A204.1 (cell line): ENCODE measurements at regions not wholly inside any gene's neighbourhood (a gene's known extent, or its start where the extent isn't known, plus 50 kb on each side); places are given as distances from the start of the nearest gene placed in this dataset.
"Not testable (repeated sequence)": the region's sequence is repeated elsewhere in the genome, so short reads cannot be mapped to it uniquely, and the experiment has no call there.

Source experiments
- FAIRE-seq: peaks from 2 replicates; lab custom pipeline; 2012; peaks lifted over from hg19 to GRCh38; lab: Jason Lieb, UNC

GRCh38 chr21:33993286-33994231 is 78.0 kb upstream of the ATP5PO start:
- FAIRE-seq, result no peak

GRCh38 chr21:33992412-33992811 is 76.8 kb upstream of the ATP5PO start:
- not testable (repeated sequence) for FAIRE-seq

- FAIRE-seq, result no peak
Observed at GRCh38 chr21:33991133-33991532, 75.5 kb upstream of the ATP5PO start.

GRCh38 chr21:33989440-33989839 is 73.8 kb upstream of the ATP5PO start:
- FAIRE-seq, result no peak

- no peak for FAIRE-seq
Observed at GRCh38 chr21:33988237-33989017, 72.8 kb upstream of the ATP5PO start.

- no peak for FAIRE-seq
Observed at GRCh38 chr21:33987461-33987860, 71.9 kb upstream of the ATP5PO start.

- no peak for FAIRE-seq
Observed at GRCh38 chr21:33985117-33986050, 69.8 kb upstream of the ATP5PO start.

- no peak for FAIRE-seq
Observed at GRCh38 chr21:33984021-33984481, 68.4 kb upstream of the ATP5PO start.

GRCh38 chr21:33981391-33982101 is 65.9 kb upstream of the ATP5PO start:
- no peak for FAIRE-seq

- FAIRE-seq, result no peak
Observed at GRCh38 chr21:33980276-33980916, 64.8 kb upstream of the ATP5PO start.

- no peak for FAIRE-seq
Observed at GRCh38 chr21:33978585-33978984, 63.0 kb upstream of the ATP5PO start.

GRCh38 chr21:33977721-33978369 is 62.2 kb upstream of the ATP5PO start:
- FAIRE-seq, result no peak

GRCh38 chr21:33977017-33977720 is 61.6 kb upstream of the ATP5PO start:
- FAIRE-seq, result no peak

- no peak for FAIRE-seq
Observed at GRCh38 chr21:33976082-33977016, 60.7 kb upstream of the ATP5PO start.

GRCh38 chr21:33975548-33976081 is 60.0 kb upstream of the ATP5PO start:
- FAIRE-seq, result no peak

- FAIRE-seq, result no peak
Observed at GRCh38 chr21:33974513-33975468, 59.2 kb upstream of the ATP5PO start.

GRCh38 chr21:33973268-33973667 is 57.7 kb upstream of the ATP5PO start:
- FAIRE-seq, result no peak
